ENCODE measurements at regions not wholly inside any gene's neighbourhood (a gene's known extent, or its start where the extent isn't known, plus 50 kb on each side); places are given as distances from the start of the nearest gene placed in this dataset.

- no peak overlapping the region for H3K4me3 ChIP-seq
- H3K36me3 ChIP-seq (replicated peaks), result no peaks in the 10 kb centered on the region
- no peaks in the 10 kb centered on the region for H3K4me1 ChIP-seq
- no peaks in the 10 kb centered on the region; the same call in 1 of the 2 replicates for H3K27me3 ChIP-seq (ENCODE audit: low read depth)
- DNase-seq (ENCODE audit: low spot score in 2 of 2), result no peak
- in situ Hi-C loops (cut with MboI; ENCODE audit: low sequenced_read_pairs), result no loop called here
- H3K9me3 ChIP-seq, result no peaks in the 10 kb centered on the region
These were observed 257.6 kb downstream of the MREG start for GRCh38 chr2:215755641-215756345.

- in situ Hi-C loops (cut with MboI; ENCODE audit: low sequenced_read_pairs), result no loop called here
These were observed 258.8 kb downstream of the MREG start for GRCh38 chr2:215754546-215754945.

GRCh38 chr2:215753808-215754207 lies 259.5 kb downstream of the MREG start:
- in situ Hi-C loops (cut with MboI; ENCODE audit: low sequenced_read_pairs), result no loop called here
- DNase-seq (ENCODE audit: low spot score in 2 of 2), result no peak
- H3K9me3 ChIP-seq, result no peaks in the 10 kb centered on the region
- H3K4me3 ChIP-seq, result no peak overlapping the region
- H3K27me3 ChIP-seq (ENCODE audit: low read depth), result peaks cover 3% of the 10 kb centered on the region
- no peaks in the 10 kb centered on the region for H3K36me3 ChIP-seq (replicated peaks)
- H3K4me1 ChIP-seq, result no peaks in the 10 kb centered on the region

More at GRCh38 chr2:215754546-215754945, 258.8 kb downstream of the MREG start:
- Histone ChIP-seq H3K27me3 (ENCODE audit: low read depth) (peaks cover 3% of the 10 kb centered on the region), H3K4me3 (no peak overlapping the region), H3K4me1 (no peaks in the 10 kb centered on the region), H3K36me3 (replicated peaks) (no peaks in the 10 kb centered on the region), H3K9me3 (no peaks in the 10 kb centered on the region)
- DNase-seq (ENCODE audit: low spot score in 2 of 2), result no peak

- in situ Hi-C loops (cut with MboI; ENCODE audit: low sequenced_read_pairs), result no loop called here
- Histone ChIP-seq H3K27me3 (ENCODE audit: low read depth) (peaks cover 3% of the 10 kb centered on the region), H3K4me3 (no peak overlapping the region), H3K4me1 (no peaks in the 10 kb centered on the region), H3K9me3 (no peaks in the 10 kb centered on the region), H3K36me3 (replicated peaks) (no peaks in the 10 kb centered on the region)
- no peak for DNase-seq (ENCODE audit: low spot score in 2 of 2)
These were observed 260.4 kb downstream of the MREG start for GRCh38 chr2:215752991-215753390.

GRCh38 chr2:215752436-215752835 lies 260.9 kb downstream of the MREG start:
- Histone ChIP-seq H3K9me3 (no peaks in the 10 kb centered on the region), H3K36me3 (replicated peaks) (no peaks in the 10 kb centered on the region), H3K27me3 (ENCODE audit: low read depth) (peaks cover 3% of the 10 kb centered on the region), H3K4me3 (no peak overlapping the region), H3K4me1 (no peaks in the 10 kb centered on the region)
- no peak for DNase-seq (ENCODE audit: low spot score in 2 of 2)
- in situ Hi-C loops (cut with MboI; ENCODE audit: low sequenced_read_pairs), result no loop called here

GRCh38 chr2:215751911-215752272 lies 261.5 kb downstream of the MREG start:
- no peak for DNase-seq (ENCODE audit: low spot score in 2 of 2)
- H3K9me3 ChIP-seq, result no peaks in the 10 kb centered on the region
- H3K4me1 ChIP-seq, result no peaks in the 10 kb centered on the region
- in situ Hi-C loops (cut with MboI; ENCODE audit: low sequenced_read_pairs), result no loop called here
- H3K4me3 ChIP-seq, result no peak overlapping the region
- H3K27me3 ChIP-seq (ENCODE audit: low read depth), result peaks cover 3% of the 10 kb centered on the region
- H3K36me3 ChIP-seq (replicated peaks), result no peaks in the 10 kb centered on the region

- Histone ChIP-seq H3K4me1 (no peaks in the 10 kb centered on the region), H3K27me3 (ENCODE audit: low read depth) (peaks cover 3% of the 10 kb centered on the region), H3K36me3 (replicated peaks) (no peaks in the 10 kb centered on the region), H3K9me3 (no peaks in the 10 kb centered on the region), H3K4me3 (no peak overlapping the region)
- in situ Hi-C loops (cut with MboI; ENCODE audit: low sequenced_read_pairs), result no loop called here
- no peak for DNase-seq (ENCODE audit: low spot score in 2 of 2)
These were observed 262.0 kb downstream of the MREG start for GRCh38 chr2:215751200-215751910.

GRCh38 chr2:215750763-215751162 lies 262.6 kb downstream of the MREG start:
- Histone ChIP-seq H3K4me1 (no peaks in the 10 kb centered on the region), H3K9me3 (no peaks in the 10 kb centered on the region), H3K4me3 (no peak overlapping the region), H3K27me3 (ENCODE audit: low read depth) (peaks cover 3% of the 10 kb centered on the region), H3K36me3 (replicated peaks) (no peaks in the 10 kb centered on the region)
- in situ Hi-C loops (cut with MboI; ENCODE audit: low sequenced_read_pairs), result no loop called here
- DNase-seq (ENCODE audit: low spot score in 2 of 2), result no peak

GRCh38 chr2:215749092-215749957 lies 264.0 kb downstream of the MREG start:
- no peak for DNase-seq (ENCODE audit: low spot score in 2 of 2)

GRCh38 chr2:215748446-215748845 lies 264.9 kb downstream of the MREG start:
- H3K4me3 ChIP-seq, result no peak overlapping the region
- DNase-seq (ENCODE audit: low spot score in 2 of 2), result no peak
- no peaks in the 10 kb centered on the region for H3K36me3 ChIP-seq (replicated peaks)
- H3K9me3 ChIP-seq, result no peaks in the 10 kb centered on the region
- in situ Hi-C loops (cut with MboI; ENCODE audit: low sequenced_read_pairs), result no loop called here
- peaks cover 3% of the 10 kb centered on the region for H3K27me3 ChIP-seq (ENCODE audit: low read depth)
- H3K4me1 ChIP-seq, result no peaks in the 10 kb centered on the region

More at GRCh38 chr2:215749092-215749957, 264.0 kb downstream of the MREG start:
- Histone ChIP-seq H3K9me3 (no peaks in the 10 kb centered on the region), H3K27me3 (ENCODE audit: low read depth) (peaks cover 3% of the 10 kb centered on the region), H3K4me3 (no peak overlapping the region), H3K36me3 (replicated peaks) (no peaks in the 10 kb centered on the region), H3K4me1 (no peaks in the 10 kb centered on the region)
- in situ Hi-C loops (cut with MboI; ENCODE audit: low sequenced_read_pairs), result no loop called here

GRCh38 chr2:215746887-215747615 lies 266.3 kb downstream of the MREG start:
- no peaks in the 10 kb centered on the region for H3K4me1 ChIP-seq
- no peak overlapping the region for H3K4me3 ChIP-seq
- in situ Hi-C loops (cut with MboI; ENCODE audit: low sequenced_read_pairs), result no loop called here
- H3K27me3 ChIP-seq (ENCODE audit: low read depth), result peaks cover 3% of the 10 kb centered on the region
- DNase-seq (ENCODE audit: low spot score in 2 of 2), result no peak
- H3K36me3 ChIP-seq (replicated peaks), result no peaks in the 10 kb centered on the region
- H3K9me3 ChIP-seq, result no peaks in the 10 kb centered on the region

GRCh38 chr2:215746226-215746886 lies 267.0 kb downstream of the MREG start:
- H3K9me3 ChIP-seq, result no peaks in the 10 kb centered on the region
- DNase-seq (ENCODE audit: low spot score in 2 of 2), result no peak
- peaks cover 3% of the 10 kb centered on the region for H3K27me3 ChIP-seq (ENCODE audit: low read depth)
- no peaks in the 10 kb centered on the region for H3K4me1 ChIP-seq
- no peaks in the 10 kb centered on the region for H3K36me3 ChIP-seq (replicated peaks)
- in situ Hi-C loops (cut with MboI; ENCODE audit: low sequenced_read_pairs), result no loop called here
- H3K4me3 ChIP-seq, result no peak overlapping the region

- DNase-seq (ENCODE audit: low spot score in 2 of 2), result no peak
- Histone ChIP-seq H3K27me3 (ENCODE audit: low read depth) (no peaks in the 10 kb centered on the region), H3K9me3 (no peaks in the 10 kb centered on the region), H3K4me1 (no peaks in the 10 kb centered on the region), H3K4me3 (no peak overlapping the region), H3K36me3 (replicated peaks) (no peaks in the 10 kb centered on the region)
- in situ Hi-C loops (cut with MboI; ENCODE audit: low sequenced_read_pairs), result no loop called here
These were observed 268.0 kb downstream of the MREG start for GRCh38 chr2:215745331-215745730.

Measured in HAP-1 (cell line).